Subcutaneous abdominal adipose tissue (tissue), 5 donors: ENCODE measurements at regions not wholly inside any gene's neighbourhood (a gene's known extent, or its start where the extent isn't known, plus 50 kb on each side); places are given as distances from the start of the nearest gene placed in this dataset.
"Not testable (repeated sequence)": the region's sequence is repeated elsewhere in the genome, so short reads cannot be mapped to it uniquely, and the experiment has no call there.

Experiments
- H3K27ac ChIP-seq: one replicate; pipeline ENCODE4 v1.7.0; 2013; ENCODE audit warnings: low read depth, mild to moderate bottlenecking, inconsistent platforms, low read length, moderate library complexity
- H3K27me3 ChIP-seq, 5 donors: one replicate each; pipeline ENCODE4 v1.7.0; 2013; ENCODE audit warnings: low read length in 5 of 5, inconsistent platforms in 1 of 5; ENCODE audit not compliant: control insufficient read depth in 5 of 5, insufficient read depth in 4 of 5
- H3K36me3 ChIP-seq, 5 donors: one replicate each; pipeline ENCODE4 v1.7.0; 2013; ENCODE audit warnings: low read length in 5 of 5; ENCODE audit not compliant: control insufficient read depth in 5 of 5, insufficient read depth in 5 of 5
- H3K4me1 ChIP-seq, 5 donors: one replicate each; pipeline ENCODE4 v1.7.0; 2013; ENCODE audit warnings: low read length in 5 of 5, mild to moderate bottlenecking in 3 of 5, moderate library complexity in 1 of 5; ENCODE audit not compliant: control insufficient read depth in 5 of 5, insufficient read depth in 5 of 5
- H3K4me3 ChIP-seq, 5 donors: one replicate each; pipeline ENCODE4 v1.7.0; 2013; ENCODE audit warnings: low read length in 5 of 5, low read depth in 1 of 5
- H3K9ac ChIP-seq, 5 donors: one replicate each; pipeline ENCODE4 v1.7.0; 2013; ENCODE audit warnings: low read length in 5 of 5, mild to moderate bottlenecking in 4 of 5, moderate library complexity in 3 of 5
- H3K9me3 ChIP-seq, 5 donors: one replicate each; pipeline ENCODE4 v1.7.0; 2013; ENCODE audit warnings: low read length in 5 of 5; ENCODE audit not compliant: control insufficient read depth in 5 of 5
- donor health status: healthy.
- donor health status: healthy.
- donor health status: healthy.
- donor health status: healthy.
- donor health status: healthy.

DNA sequence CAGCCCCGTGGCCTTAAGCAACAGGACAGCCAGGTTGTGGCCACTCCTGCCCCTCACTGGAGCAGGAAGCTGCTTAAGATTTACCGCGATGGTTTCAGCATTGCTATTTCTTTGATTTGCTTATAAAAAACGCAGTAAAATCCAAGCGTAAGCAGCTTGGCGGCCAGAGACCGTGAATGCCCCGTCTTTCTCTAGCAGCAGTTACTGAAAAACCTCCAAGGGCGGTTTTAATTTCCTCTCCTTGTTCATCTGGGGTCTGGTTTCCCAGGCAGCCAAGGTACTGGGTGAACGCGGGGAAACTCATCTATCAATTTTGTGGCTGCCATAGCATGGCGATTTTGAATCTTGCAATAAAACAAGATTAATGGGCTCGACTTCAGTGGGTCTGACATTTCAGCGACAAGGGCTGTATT is 130.3 kb downstream of the MINAR1 start:
- H3K36me3 ChIP-seq: no peaks in the 10 kb centered on the region
- H3K27me3 ChIP-seq: peaks cover 3 to 9% (median 4%) of the 10 kb centered on the region in 5 donors
- no peaks in the 10 kb centered on the region for H3K4me1 ChIP-seq
- no peak overlapping the region for H3K4me3 ChIP-seq
- no peak overlapping the region for H3K27ac ChIP-seq
- H3K9me3 ChIP-seq: peaks cover 0 to 2% (median 0%) of the 10 kb centered on the region in 5 donors
- H3K9ac ChIP-seq: no peak overlapping the region

GRCh38 chr15:79562899-79563298 is 130.8 kb downstream of the MINAR1 start:
- Histone ChIP-seq H3K4me3 (no peak overlapping the region), H3K36me3 (no peaks in the 10 kb centered on the region), H3K9me3 (peaks cover 0 to 6% (median 3%) of the 10 kb centered on the region in 5 donors), H3K4me1 (no peaks in the 10 kb centered on the region), H3K9ac (no peak overlapping the region), H3K27me3 (peaks cover 3 to 9% (median 4%) of the 10 kb centered on the region in 5 donors), H3K27ac (no peak overlapping the region)

GRCh38 chr15:79570004-79570403 is 137.9 kb downstream of the MINAR1 start:
- Histone ChIP-seq H3K9ac (no peak overlapping the region), H3K27ac (no peak overlapping the region), H3K4me1 (no peaks in the 10 kb centered on the region), H3K9me3 (peaks cover 0 to 10% (median 5%) of the 10 kb centered on the region in 5 donors), H3K27me3 (peaks cover 0 to 5% (median 0%) of the 10 kb centered on the region in 5 donors), H3K36me3 (no peaks in the 10 kb centered on the region), H3K4me3 (no peak overlapping the region)

DNA sequence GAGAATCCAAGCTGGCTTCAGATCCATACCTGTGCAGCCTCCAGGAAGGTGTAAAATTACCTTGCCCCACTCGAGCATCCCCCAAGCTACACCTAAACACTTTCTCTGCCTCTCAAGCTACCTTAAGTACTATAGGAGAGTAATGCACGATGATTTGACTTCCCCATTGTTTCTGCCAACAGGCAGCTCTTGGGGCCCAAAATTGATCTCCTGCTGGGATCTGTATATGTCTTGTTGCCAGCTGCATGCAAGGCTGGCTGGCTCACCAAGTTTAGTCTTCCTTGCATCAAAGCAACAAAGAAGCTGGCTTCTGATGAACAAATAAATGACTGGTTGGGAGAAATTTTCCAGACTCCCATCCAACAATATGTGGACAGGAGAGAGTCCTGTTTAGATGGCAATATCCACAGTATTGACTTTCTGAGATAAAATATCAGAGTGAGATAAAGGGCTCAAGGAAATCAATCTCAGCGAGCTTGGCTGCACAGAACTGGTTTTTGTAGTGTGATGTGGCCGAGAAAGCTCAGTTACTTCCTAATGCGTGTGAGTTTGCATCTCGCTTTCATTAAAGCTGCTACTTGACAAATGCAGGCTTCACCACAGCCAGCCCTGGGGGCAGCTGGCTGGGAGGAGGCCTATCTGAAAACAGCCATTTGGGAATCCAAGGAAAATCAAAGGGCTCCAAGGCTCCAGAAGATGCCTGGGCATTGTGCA is 140.7 kb downstream of the MINAR1 start:
- peaks cover 0 to 5% (median 0%) of the 10 kb centered on the region in 5 donors for H3K27me3 ChIP-seq
- no peak overlapping the region for H3K9ac ChIP-seq
- no peaks in the 10 kb centered on the region for H3K36me3 ChIP-seq
- peaks cover 0 to 6% (median 3%) of the 10 kb centered on the region in 5 donors for H3K9me3 ChIP-seq
- no peak overlapping the region for H3K27ac ChIP-seq
- no peaks in the 10 kb centered on the region for H3K4me1 ChIP-seq
- H3K4me3 ChIP-seq: no peak overlapping the region

- H3K9me3 ChIP-seq, H3K36me3 ChIP-seq, H3K27ac ChIP-seq, H3K27me3 ChIP-seq, H3K4me1 ChIP-seq, H3K9ac ChIP-seq, H3K4me3 ChIP-seq: not testable (repeated sequence)
Measured at GRCh38 chr15:79574431-79575273, 142.5 kb downstream of the MINAR1 start.

DNA sequence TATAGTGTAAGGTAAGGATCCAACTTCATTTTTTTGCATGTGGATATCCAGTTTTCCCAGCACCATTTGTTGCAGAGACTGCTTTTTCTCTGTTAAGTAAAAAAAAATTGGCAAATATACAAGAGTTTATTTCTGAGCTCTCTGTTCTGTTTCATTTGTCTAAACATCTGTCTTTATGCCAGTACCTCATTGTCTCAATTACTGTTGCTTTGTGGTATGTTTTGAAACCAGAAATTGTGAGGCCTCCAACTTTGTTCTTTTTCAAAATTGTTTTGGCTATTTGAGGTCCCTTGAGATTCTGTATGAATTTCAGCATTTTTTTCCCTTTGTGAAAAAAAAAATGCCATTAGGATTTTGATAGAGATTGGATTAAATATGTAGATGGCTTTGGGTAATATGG is 150.5 kb downstream of the MINAR1 start:
- Histone ChIP-seq H3K27me3 (no peaks in the 10 kb centered on the region), H3K9me3 (peaks cover 0 to 2% (median 0%) of the 10 kb centered on the region in 5 donors), H3K36me3 (no peaks in the 10 kb centered on the region), H3K9ac (no peak overlapping the region), H3K4me1 (peaks cover 0 to 4% (median 0%) of the 10 kb centered on the region in 5 donors), H3K4me3 (no peak overlapping the region), H3K27ac (no peak overlapping the region)

GRCh38 chr15:79592126-79592525 is 160.0 kb downstream of the MINAR1 start:
- Histone ChIP-seq H3K4me1 (no peaks in the 10 kb centered on the region), H3K9ac (no peak overlapping the region), H3K9me3 (no peaks in the 10 kb centered on the region), H3K36me3 (no peaks in the 10 kb centered on the region), H3K4me3 (no peak overlapping the region), H3K27ac (no peak overlapping the region), H3K27me3 (peaks cover 0 to 12% (median 0%) of the 10 kb centered on the region in 5 donors)

DNA sequence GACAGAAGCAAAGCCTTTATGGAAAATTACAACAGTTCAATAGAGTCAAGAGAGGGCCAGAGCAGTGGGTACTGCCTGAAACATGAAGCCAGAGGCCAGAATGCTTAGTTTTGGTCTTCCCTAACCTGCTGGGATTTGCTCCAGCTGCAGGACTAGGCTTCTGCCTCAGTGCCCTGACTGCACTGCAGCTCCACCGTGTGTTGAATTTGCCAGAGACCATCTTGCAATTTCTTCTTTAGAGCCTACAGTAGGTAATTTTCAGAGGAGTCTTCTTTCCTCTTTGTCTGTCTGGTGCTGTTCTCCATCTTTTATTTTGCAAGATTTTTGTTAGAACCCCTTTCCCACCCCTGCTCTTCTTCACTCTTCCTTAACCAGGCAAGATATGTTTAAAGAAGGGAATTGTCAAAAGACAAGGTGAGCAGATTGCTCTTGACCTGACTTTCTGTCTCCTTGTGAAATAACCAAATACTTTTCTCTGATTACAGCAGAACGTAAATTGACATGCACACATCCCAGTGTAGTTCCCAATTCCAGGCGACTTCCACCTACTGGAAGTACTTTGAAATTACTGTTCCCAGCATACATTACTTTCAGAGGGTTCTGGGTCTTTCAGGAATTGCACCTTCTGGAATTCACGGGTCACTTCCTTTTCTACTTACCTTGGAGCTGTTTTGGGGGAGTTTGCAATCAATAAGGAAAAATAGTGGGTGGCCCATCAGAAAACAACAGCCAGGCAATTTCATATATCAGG is 161.2 kb downstream of the MINAR1 start:
- H3K4me3 ChIP-seq: no peak overlapping the region
- no peak overlapping the region for H3K27ac ChIP-seq
- H3K36me3 ChIP-seq: no peaks in the 10 kb centered on the region
- no peak overlapping the region for H3K9ac ChIP-seq
- no peaks in the 10 kb centered on the region for H3K4me1 ChIP-seq
- H3K9me3 ChIP-seq: no peaks in the 10 kb centered on the region
- H3K27me3 ChIP-seq: peaks cover 0 to 11% (median 0%) of the 10 kb centered on the region in 5 donors

GRCh38 chr15:79595306-79595705 is 163.2 kb downstream of the MINAR1 start:
- Histone ChIP-seq H3K27ac (no peak overlapping the region), H3K9me3 (no peaks in the 10 kb centered on the region), H3K27me3 (peaks cover 0 to 13% (median 4%) of the 10 kb centered on the region in 5 donors), H3K4me3 (no peak overlapping the region), H3K36me3 (no peaks in the 10 kb centered on the region), H3K4me1 (no peaks in the 10 kb centered on the region), H3K9ac (no peak overlapping the region)
